Neural cell (in vitro differentiated cells): ENCODE measurements at regions not wholly inside any gene's neighbourhood (a gene's known extent, or its start where the extent isn't known, plus 50 kb on each side); places are given as distances from the start of the nearest gene placed in this dataset.

Experiments
- EZH2 ChIP-seq: fragments of 200-600, 300-800 bp; shearing (Covaris generic), sonication (generic); IDR thresholded peaks from 2 replicates; pipeline ENCODE4 v1.6.1; 2014; ENCODE audit warnings: antibody characterized with exemption, low read length, borderline replicate concordance, mild to moderate bottlenecking; ENCODE audit not compliant: insufficient read depth, poor library complexity, severe bottlenecking
- POLR2AphosphoS5 ChIP-seq: IDR thresholded peaks from 2 replicates; pipeline ENCODE4 v1.6.1; 2012
- REST ChIP-seq: IDR thresholded peaks from 2 replicates; pipeline ENCODE4 v1.6.1; 2012; ENCODE audit warnings: borderline replicate concordance

GRCh38 chr18:52082246-52082645 is 257.8 kb upstream of the DCC start:
- no peak for TF ChIP-seq POLR2AphosphoS5
- TF ChIP-seq REST, result no peak
- no peak for TF ChIP-seq EZH2
